Fibroblast of skin of right quadriceps (primary cell): ENCODE measurements at regions not wholly inside any gene's neighbourhood (a gene's known extent, or its start where the extent isn't known, plus 50 kb on each side); places are given as distances from the start of the nearest gene placed in this dataset.

Source experiments
- DNase-seq: peaks from one replicate; pipeline ENCODE4 v3.0.0-alpha.2; 2013

GRCh38 chr1:168782559-168783116 is 53.6 kb upstream of the DPT start:
- no peak for DNase-seq

- DNase-seq: peak; percentile 37
Observed at GRCh38 chr1:168783458-168784210, 54.6 kb upstream of the DPT start.

GRCh38 chr1:168786476-168787330 is 57.7 kb upstream of the DPT start:
- no peak for DNase-seq

GRCh38 chr1:168788258-168788657 is 59.3 kb upstream of the DPT start:
- DNase-seq: no peak

GRCh38 chr1:168789501-168789900 is 60.5 kb upstream of the DPT start:
- no peak for DNase-seq

GRCh38 chr1:168792142-168792541 is 63.1 kb upstream of the DPT start:
- no peak for DNase-seq

GRCh38 chr1:168792592-168793125 is 63.7 kb upstream of the DPT start:
- DNase-seq: no peak

GRCh38 chr1:168794057-168794456 is 65.1 kb upstream of the DPT start:
- no peak for DNase-seq

GRCh38 chr1:168795681-168796080 is 66.7 kb upstream of the DPT start:
- DNase-seq: no peak

- DNase-seq: no peak
Observed at GRCh38 chr1:168799927-168800605, 71.1 kb upstream of the DPT start.

- DNase-seq: no peak
Observed at GRCh38 chr1:168801032-168801745, 72.2 kb upstream of the DPT start.

GRCh38 chr1:168803806-168804510 is 75.0 kb upstream of the DPT start:
- DNase-seq: no peak

- DNase-seq: no peak
Observed at GRCh38 chr1:168806952-168807351, 77.9 kb upstream of the DPT start.

- DNase-seq: no peak
Observed at GRCh38 chr1:168811176-168811575, 82.2 kb upstream of the DPT start.

GRCh38 chr1:168819668-168820067 is 90.7 kb upstream of the DPT start:
- no peak for DNase-seq

GRCh38 chr1:168821434-168821833 is 92.4 kb upstream of the DPT start:
- no peak for DNase-seq

GRCh38 chr1:168822911-168823310 is 93.9 kb upstream of the DPT start:
- no peak for DNase-seq

GRCh38 chr1:168823988-168824387 is 95.0 kb upstream of the DPT start:
- DNase-seq: no peak

GRCh38 chr1:168824418-168825065 is 95.5 kb upstream of the DPT start:
- no peak for DNase-seq

GRCh38 chr1:168825129-168825528 is 96.1 kb upstream of the DPT start:
- no peak for DNase-seq

GRCh38 chr1:168825820-168826219 is 96.8 kb upstream of the DPT start:
- DNase-seq: no peak
